HG03280 (cell line): ENCODE measurements at regions not wholly inside any gene's neighbourhood (a gene's known extent, or its start where the extent isn't known, plus 50 kb on each side); places are given as distances from the start of the nearest gene placed in this dataset.
A peak's percentile ranks its signal among the peaks of the same experiment; 100 is the strongest.
"Not testable (repeated sequence)": the region's sequence is repeated elsewhere in the genome, so short reads cannot be mapped to it uniquely, and the experiment has no call there.

Experiments
- ATAC-seq: cut with Tn5 transposase; IDR thresholded peaks from one replicate; pipeline ENCODE4 v1.9.1; 2021; ENCODE audit warnings: mild to moderate bottlenecking, moderate library complexity; ENCODE audit not compliant: unreplicated experiment

DNA sequence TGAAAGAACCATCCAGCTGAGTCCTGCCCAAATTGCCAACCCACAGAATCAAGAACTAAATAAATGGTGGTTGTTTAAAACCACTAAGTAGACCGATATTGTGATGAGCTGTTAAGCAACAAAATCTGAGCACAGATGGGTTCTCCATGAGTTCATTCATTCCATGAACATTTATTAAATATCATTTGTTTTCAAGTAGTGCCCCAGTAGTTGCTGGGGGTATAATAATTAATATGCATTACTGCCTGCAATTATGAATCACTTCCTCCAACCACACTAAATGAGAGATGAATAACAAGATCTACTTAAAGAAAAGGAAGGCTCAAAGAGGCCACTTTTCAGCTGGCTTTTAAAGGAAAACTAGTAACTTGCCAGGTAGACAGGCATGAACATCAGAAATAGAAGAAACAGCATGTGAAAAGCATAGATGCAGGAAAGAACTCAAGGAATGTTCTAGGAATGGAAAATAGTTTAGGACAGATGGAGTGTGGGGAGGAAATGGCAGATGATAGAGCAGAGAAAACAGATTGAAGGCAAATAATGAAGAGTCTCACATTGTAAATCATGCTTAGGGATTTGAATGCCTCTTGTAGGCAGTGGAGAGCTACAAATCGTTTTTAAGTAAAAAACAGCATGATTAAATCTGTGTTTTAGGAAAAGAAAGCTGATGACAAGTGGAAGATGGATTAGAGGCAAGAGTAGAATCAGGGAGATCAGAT is 641.7 kb upstream of the DIPK2B start:
- ATAC-seq = no peak

- no peak for ATAC-seq
These were observed 639.8 kb upstream of the DIPK2B start for GRCh38 chrX:45840411-45840950.

DNA sequence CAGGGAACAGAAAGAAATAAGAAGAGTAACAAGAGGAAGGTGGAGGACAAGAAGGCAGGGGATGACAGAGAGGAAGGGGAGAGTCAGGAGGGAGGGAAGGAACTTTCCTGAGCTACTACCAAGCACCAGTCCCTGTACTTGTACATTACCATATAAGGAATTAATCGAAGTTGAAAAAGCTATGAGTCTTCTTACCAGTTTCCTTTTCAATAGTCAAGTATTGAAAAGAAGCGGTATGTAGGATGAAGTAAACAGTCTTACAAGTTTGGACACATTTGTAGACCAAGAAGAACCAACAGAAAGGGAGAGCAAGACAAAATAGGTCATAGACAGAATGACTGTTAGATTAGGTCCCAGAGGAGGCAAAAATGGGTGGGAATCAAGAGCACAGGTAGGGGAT is 629.7 kb upstream of the DIPK2B start:
- ATAC-seq = no peak

GRCh38 chrX:45824471-45824870 is 623.8 kb upstream of the DIPK2B start:
- no peak for ATAC-seq

DNA sequence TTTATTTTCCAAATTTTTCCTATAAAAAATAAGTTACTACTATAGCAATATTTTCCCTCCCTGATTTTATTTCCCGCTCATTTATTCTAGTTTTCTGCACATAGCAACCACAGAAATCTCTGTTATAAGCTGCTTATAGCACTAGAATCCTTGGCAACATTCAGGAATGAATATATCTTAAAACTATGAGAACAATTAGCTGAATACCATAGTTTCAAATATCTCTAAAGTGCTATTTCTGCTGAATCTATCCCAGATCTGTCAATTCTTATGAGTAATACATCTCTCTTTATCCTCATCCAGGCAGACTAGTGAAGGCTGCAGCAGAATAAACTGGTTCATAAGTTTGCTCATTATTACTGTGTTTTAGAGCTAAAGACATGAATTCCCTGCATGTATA is 622.9 kb upstream of the DIPK2B start:
- ATAC-seq = no peak

- no peak for ATAC-seq
These were observed 621.4 kb upstream of the DIPK2B start for GRCh38 chrX:45822124-45822523.

- no peak for ATAC-seq
These were observed 618.2 kb upstream of the DIPK2B start for GRCh38 chrX:45818913-45819312.

- no peak for ATAC-seq
These were observed 614.8 kb upstream of the DIPK2B start for GRCh38 chrX:45815441-45815840.

DNA sequence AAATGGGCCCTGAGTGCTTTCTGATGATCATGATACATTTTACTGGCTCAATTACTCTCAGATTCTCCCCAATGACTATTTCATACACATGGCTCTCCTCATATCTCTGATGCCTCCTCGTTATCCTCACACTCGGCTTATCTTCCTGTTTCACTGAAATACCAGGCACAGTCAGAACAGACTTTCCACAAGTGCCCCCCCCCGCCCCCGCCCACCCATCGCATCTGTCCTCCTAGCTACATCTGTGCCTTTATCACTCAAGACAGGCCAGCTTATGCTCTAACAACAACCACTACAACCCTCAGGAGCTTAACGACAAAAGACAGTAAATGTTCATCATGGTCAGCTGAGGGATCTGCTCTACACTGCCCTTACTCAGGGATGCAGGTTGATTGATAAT is 610.6 kb upstream of the DIPK2B start:
- no peak for ATAC-seq

- no peak for ATAC-seq
These were observed 607.1 kb upstream of the DIPK2B start for GRCh38 chrX:45807572-45808425.

GRCh38 chrX:45806410-45807121 is 605.9 kb upstream of the DIPK2B start:
- peak; percentile 58 for ATAC-seq

- ATAC-seq = no peak
These were observed 603.6 kb upstream of the DIPK2B start for GRCh38 chrX:45804276-45804675.

DNA sequence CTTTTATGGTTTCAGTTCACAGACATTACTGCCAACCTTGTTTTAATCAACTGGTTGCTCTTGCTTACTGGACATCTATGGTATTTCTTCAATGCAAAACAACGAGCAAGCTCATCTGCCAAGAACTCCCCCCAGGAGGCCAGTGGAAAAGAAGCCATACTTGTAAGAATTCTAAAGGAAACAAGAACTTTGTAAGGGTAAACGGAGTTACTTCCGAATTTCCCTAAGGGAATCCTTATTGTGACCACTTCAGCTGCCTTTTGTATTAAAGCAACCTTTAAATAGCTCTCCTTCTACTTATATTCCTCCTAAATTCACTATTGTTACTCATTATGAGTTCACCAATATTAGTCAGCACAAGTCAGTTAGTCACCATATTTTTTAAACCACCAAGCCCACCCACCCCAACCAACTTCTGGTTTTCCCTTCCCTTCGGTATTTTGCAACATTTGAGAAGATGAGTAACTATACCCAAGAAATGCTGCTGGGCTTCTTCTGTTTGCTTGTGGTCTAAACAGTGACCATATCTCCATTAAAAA is 602.8 kb upstream of the DIPK2B start:
- no peak for ATAC-seq

- peak; percentile 51 for ATAC-seq
These were observed 600.9 kb upstream of the DIPK2B start for GRCh38 chrX:45801554-45801953.

GRCh38 chrX:45800746-45801453 is 600.2 kb upstream of the DIPK2B start:
- not testable (repeated sequence) for ATAC-seq

DNA sequence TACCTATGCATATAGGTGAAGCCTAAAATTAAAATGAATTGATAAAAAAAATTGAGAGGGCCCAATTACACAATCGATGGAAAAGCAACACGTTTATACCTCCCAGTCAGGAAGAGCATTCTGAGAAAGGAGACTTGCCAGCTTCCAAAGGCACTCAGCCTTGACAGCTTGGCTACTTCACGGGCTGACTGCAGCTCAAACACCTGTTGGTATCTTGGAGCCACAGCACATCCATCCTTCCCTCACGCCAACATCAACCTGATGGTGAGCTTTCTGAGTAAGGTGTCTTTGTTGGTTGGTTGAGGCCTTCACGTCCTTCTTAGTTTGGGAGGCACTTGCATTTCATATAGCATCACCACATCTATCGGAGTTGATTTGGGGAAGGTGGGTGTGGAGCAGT is 598.9 kb upstream of the DIPK2B start:
- ATAC-seq = no peak

GRCh38 chrX:45795546-45795945 is 594.9 kb upstream of the DIPK2B start:
- no peak for ATAC-seq

GRCh38 chrX:45794995-45795337 is 594.3 kb upstream of the DIPK2B start:
- ATAC-seq = no peak

DNA sequence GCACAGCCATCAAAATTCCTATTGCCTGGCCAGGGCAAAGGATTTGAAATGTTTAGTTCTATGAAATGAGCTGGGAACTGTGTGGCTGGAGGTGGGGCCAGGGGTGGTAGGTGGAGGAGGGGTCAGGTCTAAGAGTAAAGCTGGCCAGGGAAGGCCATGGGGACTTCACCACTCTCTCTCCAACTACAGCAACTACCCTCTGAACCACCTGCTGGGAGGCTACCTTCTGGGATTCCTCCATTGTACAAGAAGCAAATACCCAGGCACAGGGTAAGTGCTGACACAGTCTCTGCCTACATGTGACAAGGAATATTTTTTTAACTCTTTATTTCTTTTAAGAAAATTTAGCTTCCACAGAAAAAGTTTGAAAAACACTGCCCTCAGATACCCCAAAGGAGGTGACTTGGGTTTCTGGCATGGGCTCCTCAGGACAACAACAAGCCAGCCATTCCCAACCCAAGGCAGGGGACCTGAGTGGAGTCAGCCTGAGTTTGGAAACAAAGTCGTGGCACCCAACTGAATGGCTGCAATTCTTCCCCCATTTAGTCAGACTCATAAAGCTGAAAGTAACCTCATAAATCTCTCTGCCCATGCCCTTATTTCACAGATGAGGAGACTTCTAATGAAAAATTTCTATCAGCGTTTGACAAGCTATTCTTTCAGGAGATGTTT is 593.8 kb upstream of the DIPK2B start:
- ATAC-seq = no peak

- no peak for ATAC-seq
These were observed 588.3 kb upstream of the DIPK2B start for GRCh38 chrX:45788941-45789348.
